Neural progenitor cell (in vitro differentiated cells): ENCODE measurements at regions not wholly inside any gene's neighbourhood (a gene's known extent, or its start where the extent isn't known, plus 50 kb on each side); places are given as distances from the start of the nearest gene placed in this dataset.

Source experiments
- DNase-seq: peaks from one replicate; pipeline ENCODE4 v3.0.0-alpha.2; 2016; ENCODE audit warnings: low spot score
- H2AFZ ChIP-seq: fragments of 200-600 bp; sonication (generic); replicated peaks from 2 replicates; pipeline ENCODE4 v1.6.1; 2016; ENCODE audit warnings: antibody characterized with exemption
- H3F3A ChIP-seq: fragments of 200-600 bp; sonication (generic); 2 replicates; pipeline ENCODE4 v1.6.1; 2016; ENCODE audit warnings: antibody characterized with exemption, low read depth
- H3K27ac ChIP-seq: fragments of 200-600 bp; sonication (generic); 2 replicates; pipeline ENCODE4 v1.5.1; 2016; ENCODE audit warnings: mild to moderate bottlenecking
- H3K27me3 ChIP-seq: fragments of 200-600 bp; sonication (generic); 2 replicates; pipeline ENCODE4 v1.6.1; 2016; ENCODE audit warnings: mild to moderate bottlenecking, moderate library complexity
- H3K36me3 ChIP-seq: fragments of 200-600 bp; sonication (generic); 2 replicates; pipeline ENCODE4 v1.5.1; 2016
- H3K4me1 ChIP-seq: fragments of 200-600 bp; sonication (generic); 2 replicates; pipeline ENCODE4 v1.6.1; 2016; ENCODE audit warnings: mixed run types
- H3K4me2 ChIP-seq: fragments of 200-600 bp; sonication (generic); 2 replicates; pipeline ENCODE4 v1.6.1; 2016
- H3K4me3 ChIP-seq: fragments of 200-600 bp; sonication (generic); 2 replicates; pipeline ENCODE4 v1.5.1; 2016
- H3K79me2 ChIP-seq: fragments of 200-600 bp; sonication (generic); 2 replicates; pipeline ENCODE4 v1.6.1; 2016; ENCODE audit warnings: low read depth
- H3K9ac ChIP-seq: fragments of 200-600 bp; sonication (generic); 2 replicates; pipeline ENCODE4 v1.6.1; 2016
- H3K9me3 ChIP-seq: fragments of 200-600 bp; sonication (generic); 2 replicates; pipeline ENCODE4 v1.5.1; 2016; ENCODE audit warnings: low read depth
- H4K20me1 ChIP-seq: fragments of 200-600 bp; sonication (generic); 2 replicates; pipeline ENCODE4 v1.6.1; 2016; ENCODE audit warnings: low read depth
- H3K27ac Mint-ChIP-seq: 3 replicates; pipeline ENCODE4 v1.8.0; 2021; ENCODE audit warnings: mixed read lengths
- H3K27me3 Mint-ChIP-seq: 2 replicates; pipeline ENCODE4 v1.8.0; 2022; ENCODE audit warnings: low read depth, mild to moderate bottlenecking, inconsistent platforms, moderate library complexity, mixed read lengths; ENCODE audit not compliant: insufficient read depth
- H3K36me3 Mint-ChIP-seq: 3 replicates; pipeline ENCODE4 v1.8.0; 2021; ENCODE audit warnings: mixed read lengths
- H3K4me1 Mint-ChIP-seq: 3 replicates; pipeline ENCODE4 v1.8.0; 2021; ENCODE audit warnings: mixed read lengths
- H3K4me3 Mint-ChIP-seq: 3 replicates; pipeline ENCODE4 v1.8.0; 2021; ENCODE audit warnings: mild to moderate bottlenecking, moderate library complexity, mixed read lengths
- H3K9me3 Mint-ChIP-seq: 3 replicates; pipeline ENCODE4 v1.8.0; 2020; ENCODE audit warnings: mixed read lengths
- CTCF ChIP-seq: fragments of 200-600 bp; sonication (generic); IDR thresholded peaks from 2 replicates; pipeline ENCODE4 v1.5.1; 2017; ENCODE audit warnings: antibody characterized with exemption, mild to moderate bottlenecking
- EZH2 ChIP-seq: fragments of 200-600 bp; sonication (generic); IDR thresholded peaks from 2 replicates; pipeline ENCODE4 v1.6.1; 2017; ENCODE audit warnings: antibody characterized with exemption, mild to moderate bottlenecking, moderate library complexity
- EZH2phosphoT487 ChIP-seq: fragments of 200-600 bp; sonication (generic); IDR thresholded peaks from 2 replicates; pipeline ENCODE4 v1.6.1; 2017; ENCODE audit warnings: antibody characterized with exemption

GRCh38 chr16:59391617-59392364 lies 657.7 kb upstream of the GOT2 start:
- H3K36me3 ChIP-seq, result no peaks in the 10 kb centered on the region
- Mint-ChIP-seq H3K27ac (no peak overlapping the region), H3K27me3 (peaks cover 3% of the 10 kb centered on the region), H3K4me1 (no peaks in the 10 kb centered on the region), H3K36me3 (no peaks in the 10 kb centered on the region), H3K4me3 (no peak overlapping the region), H3K9me3 (no peaks in the 10 kb centered on the region)
- no peak overlapping the region for H3K4me2 ChIP-seq
- no peaks in the 10 kb centered on the region for H4K20me1 ChIP-seq
- H2AFZ ChIP-seq, result no peak overlapping the region
- no peak overlapping the region for H3K4me3 ChIP-seq
- no peak for TF ChIP-seq EZH2phosphoT487
- TF ChIP-seq EZH2, result no peak
- no peak for TF ChIP-seq CTCF
- no peaks in the 10 kb centered on the region for H3K9me3 ChIP-seq
- H3K27ac ChIP-seq, result no peak overlapping the region
- no peaks in the 10 kb centered on the region for H3K79me2 ChIP-seq
- H3K27me3 ChIP-seq, result no peaks in the 10 kb centered on the region
- no peak overlapping the region for H3K9ac ChIP-seq
- peaks cover 8% of the 10 kb centered on the region for H3K4me1 ChIP-seq
- DNase-seq, result no peak
- no peaks in the 10 kb centered on the region for H3F3A ChIP-seq

- Histone ChIP-seq H3K4me2 (no peak overlapping the region), H2AFZ (peak overlapping the region; percentile 2), H3F3A (no peaks in the 10 kb centered on the region), H3K79me2 (no peaks in the 10 kb centered on the region), H3K9ac (no peak overlapping the region), H4K20me1 (no peaks in the 10 kb centered on the region), H3K27me3 (no peaks in the 10 kb centered on the region), H3K4me3 (no peak overlapping the region), H3K36me3 (no peaks in the 10 kb centered on the region), H3K27ac (no peak overlapping the region), H3K4me1 (no peaks in the 10 kb centered on the region), H3K9me3 (no peaks in the 10 kb centered on the region)
- peaks cover 5% of the 10 kb centered on the region for H3K4me1 Mint-ChIP-seq
- no peak overlapping the region for H3K4me3 Mint-ChIP-seq
- no peak overlapping the region for H3K27ac Mint-ChIP-seq
- no peak for TF ChIP-seq EZH2
- TF ChIP-seq EZH2phosphoT487, result no peak
- TF ChIP-seq CTCF, result no peak
- no peaks in the 10 kb centered on the region for H3K36me3 Mint-ChIP-seq
- H3K9me3 Mint-ChIP-seq, result no peaks in the 10 kb centered on the region
- no peak for DNase-seq
- peaks cover 3% of the 10 kb centered on the region for H3K27me3 Mint-ChIP-seq
These were observed 651.8 kb upstream of the GOT2 start for GRCh38 chr16:59385959-59386358.

- H3K27ac ChIP-seq, result no peak overlapping the region
- no peak overlapping the region for H3K4me2 ChIP-seq
- H3K9me3 ChIP-seq, result no peaks in the 10 kb centered on the region
- H2AFZ ChIP-seq, result peak overlapping the region; percentile 2
- no peaks in the 10 kb centered on the region for H3K27me3 ChIP-seq
- H3K4me1 ChIP-seq, result no peaks in the 10 kb centered on the region
- H4K20me1 ChIP-seq, result no peaks in the 10 kb centered on the region
- no peaks in the 10 kb centered on the region for H3K36me3 Mint-ChIP-seq
- peaks cover 3% of the 10 kb centered on the region for H3K27me3 Mint-ChIP-seq
- no peak overlapping the region for H3K4me3 Mint-ChIP-seq
- H3K36me3 ChIP-seq, result no peaks in the 10 kb centered on the region
- no peak overlapping the region for H3K9ac ChIP-seq
- no peak overlapping the region for H3K27ac Mint-ChIP-seq
- peaks cover 5% of the 10 kb centered on the region for H3K4me1 Mint-ChIP-seq
- H3K4me3 ChIP-seq, result no peak overlapping the region
- no peaks in the 10 kb centered on the region for H3F3A ChIP-seq
- TF ChIP-seq CTCF (no peak), EZH2 (no peak), EZH2phosphoT487 (no peak)
- no peaks in the 10 kb centered on the region for H3K79me2 ChIP-seq
- DNase-seq, result no peak
- no peaks in the 10 kb centered on the region for H3K9me3 Mint-ChIP-seq
These were observed 651.4 kb upstream of the GOT2 start for GRCh38 chr16:59385491-59385890.
